ENCODE measurements at regions not wholly inside any gene's neighbourhood (a gene's known extent, or its start where the extent isn't known, plus 50 kb on each side); places are given as distances from the start of the nearest gene placed in this dataset.

DNA sequence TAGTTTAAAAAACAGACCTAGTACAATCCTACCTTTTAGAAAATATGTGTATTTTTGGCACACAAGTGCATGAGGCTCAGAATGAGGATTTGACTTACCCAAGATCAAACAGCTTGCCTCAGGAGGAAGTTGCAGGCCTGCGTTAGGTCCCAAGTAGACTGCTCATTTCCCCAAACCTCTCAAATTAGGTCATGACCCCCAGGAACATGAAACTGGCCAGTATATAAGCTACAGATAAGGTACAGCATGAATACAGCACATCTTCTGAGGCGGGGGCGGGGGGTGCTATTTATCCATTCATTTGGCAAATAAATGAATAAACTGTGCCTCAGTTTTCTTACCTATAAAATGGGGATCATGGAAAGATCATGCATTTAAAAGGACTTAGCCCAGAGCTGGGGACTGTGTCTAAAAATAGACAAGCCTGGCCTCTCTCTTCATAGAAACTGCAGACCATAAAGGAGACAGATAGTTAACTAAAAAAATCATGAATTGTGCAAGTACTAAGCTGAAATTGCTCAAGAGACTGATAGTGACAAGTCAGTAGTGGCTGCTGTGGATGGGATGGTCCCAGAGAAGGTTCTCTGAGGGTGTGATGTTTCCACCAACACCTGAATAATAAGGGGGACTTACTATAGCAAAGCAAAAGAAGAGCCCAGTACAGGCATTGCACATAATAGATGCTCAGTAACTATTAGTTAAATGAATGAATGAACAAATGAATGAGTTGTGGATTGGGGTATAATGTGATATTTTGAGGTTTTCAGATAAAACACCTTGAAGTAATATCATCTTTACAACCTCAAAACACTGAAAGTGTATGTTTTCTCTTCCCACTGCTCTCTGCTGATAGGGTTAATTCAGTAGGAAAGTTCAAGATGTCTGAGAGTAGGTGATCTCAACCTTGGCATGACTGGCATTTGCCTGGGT is 258.5 kb upstream of the PROK2 start:
- TF ChIP-seq, protein P1, sequence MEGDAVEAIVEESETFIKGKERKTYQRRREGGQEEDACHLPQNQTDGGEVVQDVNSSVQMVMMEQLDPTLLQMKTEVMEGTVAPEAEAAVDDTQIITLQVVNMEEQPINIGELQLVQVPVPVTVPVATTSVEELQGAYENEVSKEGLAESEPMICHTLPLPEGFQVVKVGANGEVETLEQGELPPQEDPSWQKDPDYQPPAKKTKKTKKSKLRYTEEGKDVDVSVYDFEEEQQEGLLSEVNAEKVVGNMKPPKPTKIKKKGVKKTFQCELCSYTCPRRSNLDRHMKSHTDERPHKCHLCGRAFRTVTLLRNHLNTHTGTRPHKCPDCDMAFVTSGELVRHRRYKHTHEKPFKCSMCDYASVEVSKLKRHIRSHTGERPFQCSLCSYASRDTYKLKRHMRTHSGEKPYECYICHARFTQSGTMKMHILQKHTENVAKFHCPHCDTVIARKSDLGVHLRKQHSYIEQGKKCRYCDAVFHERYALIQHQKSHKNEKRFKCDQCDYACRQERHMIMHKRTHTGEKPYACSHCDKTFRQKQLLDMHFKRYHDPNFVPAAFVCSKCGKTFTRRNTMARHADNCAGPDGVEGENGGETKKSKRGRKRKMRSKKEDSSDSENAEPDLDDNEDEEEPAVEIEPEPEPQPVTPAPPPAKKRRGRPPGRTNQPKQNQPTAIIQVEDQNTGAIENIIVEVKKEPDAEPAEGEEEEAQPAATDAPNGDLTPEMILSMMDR (IDR thresholded peaks at IDR 0.05 in 4 of 5, conservative IDR thresholded peaks at IDR 0.05 in 1 of 5), result no peak
- TF ChIP-seq POLR2A (IDR thresholded peaks at IDR 0.05), result no peak

Measured in gastrocnemius medialis (tissue), 4 donors.